CD4-positive, alpha-beta T cell (primary cell): ENCODE measurements at regions not wholly inside any gene's neighbourhood (a gene's known extent, or its start where the extent isn't known, plus 50 kb on each side); places are given as distances from the start of the nearest gene placed in this dataset.

Experiments
- ATAC-seq: fragments of 200-7000 bp; cut with Tn5 transposase; one replicate; pipeline ENCODE4 v1.10.0; 2022; ENCODE audit warnings: mild to moderate bottlenecking; ENCODE audit not compliant: poor library complexity
- CTCF ChIA-PET: fragments of 350-600 bp; sonication (Branson Sonifier 250); formaldehyde crosslinking; loops from one replicate; lab custom pipeline; 2021; ENCODE audit warnings: antibody characterized with exemption, inconsistent platforms; lab: Charles Lee
- POLR2A ChIA-PET: fragments of 350-600 bp; sonication (Branson Sonifier 250); formaldehyde crosslinking; loops from one replicate; lab custom pipeline; 2021; ENCODE audit warnings: antibody characterized with exemption, inconsistent platforms; lab: Charles Lee
- DNase-seq, 14 experiments: peaks; one replicate each; pipeline ENCODE4 v3.0.0-alpha.2; 2013 to 2020; ENCODE audit warnings: mixed read lengths in 2 of 14
- H3K27ac ChIP-seq, 2 donors: one replicate each; pipeline versions ENCODE4 v1.5.1 to v1.7.0; 2013; ENCODE audit warnings: low read length in 2 of 2, low read depth in 1 of 2, mild to moderate bottlenecking in 1 of 2
- H3K27me3 ChIP-seq, 2 experiments: 1 replicate in 1 of 2; 2 replicates in 1 of 2; pipeline versions ENCODE4 v1.6.1 to v1.7.0; 2013; ENCODE audit warnings: low read length in 2 of 2, control low read depth in 1 of 2, mild to moderate bottlenecking in 1 of 2, moderate library complexity in 1 of 2; ENCODE audit not compliant: insufficient read depth in 2 of 2, control insufficient read depth in 1 of 2
- H3K36me3 ChIP-seq: one replicate; pipeline ENCODE4 v1.6.1; 2013; ENCODE audit warnings: low read length, control low read depth; ENCODE audit not compliant: insufficient read depth
- H3K4me1 ChIP-seq: one replicate; pipeline ENCODE4 v1.6.1; 2013; ENCODE audit warnings: low read length, control low read depth; ENCODE audit not compliant: insufficient read depth
- H3K4me3 ChIP-seq: one replicate; pipeline ENCODE4 v1.5.1; 2013; ENCODE audit warnings: mild to moderate bottlenecking, low read length, moderate library complexity
- H3K9me3 ChIP-seq, 2 experiments: 1 replicate in 1 of 2; 2 replicates in 1 of 2; pipeline versions ENCODE4 v1.6.1 to v1.7.0; 2013; ENCODE audit warnings: low read length in 2 of 2, mild to moderate bottlenecking in 2 of 2, control low read depth in 1 of 2, moderate library complexity in 1 of 2; ENCODE audit not compliant: control insufficient read depth in 1 of 2, insufficient read depth in 1 of 2
- H3K27ac Mint-ChIP-seq: one replicate; pipeline ENCODE4 v1.8.0; 2020; ENCODE audit warnings: mixed read lengths
- H3K27me3 Mint-ChIP-seq: one replicate; pipeline ENCODE4 v1.8.0; 2021; ENCODE audit warnings: mixed read lengths
- H3K36me3 Mint-ChIP-seq: one replicate; pipeline ENCODE4 v1.8.0; 2021; ENCODE audit warnings: low read depth, mixed read lengths
- H3K4me1 Mint-ChIP-seq: one replicate; pipeline ENCODE4 v1.8.0; 2021; ENCODE audit warnings: low read depth, mixed read lengths
- H3K4me3 Mint-ChIP-seq: one replicate; pipeline ENCODE4 v1.8.0; 2020; ENCODE audit warnings: mild to moderate bottlenecking, mixed read lengths
- H3K9me3 Mint-ChIP-seq: one replicate; pipeline ENCODE4 v1.8.0; 2020; ENCODE audit warnings: mixed read lengths
- CTCF ChIP-seq: fragments of 200-600 bp; IDR thresholded peaks from one replicate; pipeline ENCODE4 v1.8.0; 2022; ENCODE audit warnings: antibody characterized with exemption, mild to moderate bottlenecking
- intact Hi-C, 2 experiments: fragments of 100-400 bp; cut with DNase I in 1 of 2; cut with micrococcal nuclease in 1 of 2; formaldehyde crosslinking; loops; one replicate each; pipeline versions ENCODE4 v1.15.1 to v1.9.0; 2023 to 2025; cut with DNase I, micrococcal nuclease

DNA sequence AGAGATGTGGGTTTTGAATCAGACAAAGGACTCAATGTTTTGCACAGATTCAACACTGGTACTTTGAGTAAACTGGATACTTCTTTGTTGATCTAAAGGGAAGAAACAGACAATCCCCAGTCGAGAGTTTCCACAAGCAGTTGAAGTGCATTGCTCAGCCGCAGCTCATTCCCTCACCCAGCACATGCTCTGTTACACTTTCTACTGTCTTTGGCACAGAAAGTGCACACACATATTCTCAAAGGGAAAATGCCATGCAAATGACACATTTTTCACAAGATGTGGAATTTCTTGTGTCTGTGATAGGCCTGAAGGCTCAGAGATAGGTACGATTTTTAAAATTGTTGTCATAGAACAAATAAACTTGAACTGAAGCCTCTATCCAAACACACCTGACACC lies 258.9 kb upstream of the TRIB2 start:
- H3K27me3 Mint-ChIP-seq: no peaks in the 10 kb centered on the region
- H3K27ac Mint-ChIP-seq: peak overlapping the region; percentile 78
- Histone ChIP-seq H3K27ac (no peak overlapping the region), H3K4me3 (no peak overlapping the region), H3K36me3 (no peaks in the 10 kb centered on the region), H3K4me1 (peaks cover 13% of the 10 kb centered on the region), H3K9me3 (no peaks in the 10 kb centered on the region), H3K27me3 (no peaks in the 10 kb centered on the region)
- no peaks in the 10 kb centered on the region for H3K36me3 Mint-ChIP-seq
- no peak for TF ChIP-seq CTCF
- H3K9me3 Mint-ChIP-seq: peaks cover 5% of the 10 kb centered on the region
- CTCF ChIA-PET: no interaction called here
- intact Hi-C loops: no loop called here
- DNase-seq (no peak), ATAC-seq (no peak)
- peaks cover 29% of the 10 kb centered on the region for H3K4me1 Mint-ChIP-seq
- no peak overlapping the region for H3K4me3 Mint-ChIP-seq
- POLR2A ChIA-PET: interaction anchor here (1.0 kb wide), 1 partner anchor 40 kb away, joined by 3 read pairs; no protein-coding TSS in a partner anchor

- intact Hi-C loops: no loop called here
- H3K36me3 Mint-ChIP-seq: no peaks in the 10 kb centered on the region
- H3K9me3 Mint-ChIP-seq: peaks cover 5% of the 10 kb centered on the region
These were observed 253.5 kb upstream of the TRIB2 start for GRCh38 chr2:12463189-12463588.

GRCh38 chr2:12465631-12466135 lies 251.1 kb upstream of the TRIB2 start:
- H3K36me3 Mint-ChIP-seq: no peaks in the 10 kb centered on the region
- H3K36me3 ChIP-seq: no peaks in the 10 kb centered on the region
- H3K4me3 Mint-ChIP-seq: no peak overlapping the region
- H3K4me1 ChIP-seq: no peaks in the 10 kb centered on the region
- DNase-seq (peak in 1 of 14 experiments; percentile 11), ATAC-seq (no peak)
- no peak overlapping the region for H3K4me3 ChIP-seq
- H3K27me3 ChIP-seq: no peaks in the 10 kb centered on the region
- intact Hi-C loops: no loop called here
- POLR2A ChIA-PET: no interaction called here
- H3K4me1 Mint-ChIP-seq: peaks cover 11% of the 10 kb centered on the region
- H3K27me3 Mint-ChIP-seq: no peaks in the 10 kb centered on the region
- no peak overlapping the region for H3K27ac ChIP-seq
- H3K27ac Mint-ChIP-seq: no peak overlapping the region
- CTCF ChIA-PET: no interaction called here
- peaks cover 5% of the 10 kb centered on the region for H3K9me3 Mint-ChIP-seq
- no peaks in the 10 kb centered on the region for H3K9me3 ChIP-seq
- no peak for TF ChIP-seq CTCF

More at GRCh38 chr2:12463189-12463588, 253.5 kb upstream of the TRIB2 start:
- Histone ChIP-seq H3K27me3 (no peaks in the 10 kb centered on the region), H3K4me3 (no peak overlapping the region), H3K4me1 (no peaks in the 10 kb centered on the region), H3K36me3 (no peaks in the 10 kb centered on the region), H3K9me3 (no peaks in the 10 kb centered on the region), H3K27ac (no peak overlapping the region)
- CTCF ChIA-PET: no interaction called here
- POLR2A ChIA-PET: no interaction called here
- no peak for TF ChIP-seq CTCF
- DNase-seq (no peak), ATAC-seq (no peak)
- Mint-ChIP-seq H3K4me3 (no peak overlapping the region), H3K4me1 (peaks cover 16% of the 10 kb centered on the region), H3K27me3 (no peaks in the 10 kb centered on the region), H3K27ac (peak overlapping the region; percentile 2)
